ENCODE measurements at regions not wholly inside any gene's neighbourhood (a gene's known extent, or its start where the extent isn't known, plus 50 kb on each side); places are given as distances from the start of the nearest gene placed in this dataset.

DNA sequence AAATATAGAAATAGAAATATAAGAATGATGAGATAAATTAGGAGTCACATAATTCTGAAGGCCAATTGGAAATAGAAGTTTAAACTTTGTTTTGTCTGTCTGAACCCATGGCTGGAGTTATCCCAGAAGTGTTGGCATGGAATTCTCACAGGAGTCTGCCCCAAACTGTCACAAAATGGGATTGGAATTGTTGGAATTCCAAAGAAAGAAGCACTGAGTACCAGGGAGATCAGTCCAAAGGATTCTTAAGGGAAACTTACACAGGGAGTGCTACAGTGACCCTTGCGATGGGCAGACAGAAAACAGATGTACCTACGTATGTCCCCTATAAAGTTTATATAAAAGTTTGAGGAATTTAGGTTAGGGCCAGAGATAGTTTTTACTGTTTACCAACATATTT lies 1607.7 kb downstream of the ARAP2 start:
- no peak for TF ChIP-seq ZFX (IDR thresholded peaks at IDR 0.05; ENCODE audit: borderline replicate concordance)
- TF ChIP-seq, protein P1, sequence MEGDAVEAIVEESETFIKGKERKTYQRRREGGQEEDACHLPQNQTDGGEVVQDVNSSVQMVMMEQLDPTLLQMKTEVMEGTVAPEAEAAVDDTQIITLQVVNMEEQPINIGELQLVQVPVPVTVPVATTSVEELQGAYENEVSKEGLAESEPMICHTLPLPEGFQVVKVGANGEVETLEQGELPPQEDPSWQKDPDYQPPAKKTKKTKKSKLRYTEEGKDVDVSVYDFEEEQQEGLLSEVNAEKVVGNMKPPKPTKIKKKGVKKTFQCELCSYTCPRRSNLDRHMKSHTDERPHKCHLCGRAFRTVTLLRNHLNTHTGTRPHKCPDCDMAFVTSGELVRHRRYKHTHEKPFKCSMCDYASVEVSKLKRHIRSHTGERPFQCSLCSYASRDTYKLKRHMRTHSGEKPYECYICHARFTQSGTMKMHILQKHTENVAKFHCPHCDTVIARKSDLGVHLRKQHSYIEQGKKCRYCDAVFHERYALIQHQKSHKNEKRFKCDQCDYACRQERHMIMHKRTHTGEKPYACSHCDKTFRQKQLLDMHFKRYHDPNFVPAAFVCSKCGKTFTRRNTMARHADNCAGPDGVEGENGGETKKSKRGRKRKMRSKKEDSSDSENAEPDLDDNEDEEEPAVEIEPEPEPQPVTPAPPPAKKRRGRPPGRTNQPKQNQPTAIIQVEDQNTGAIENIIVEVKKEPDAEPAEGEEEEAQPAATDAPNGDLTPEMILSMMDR (IDR thresholded peaks at IDR 0.05) = no peak
- no peak overlapping the region for H3K27ac ChIP-seq

DNA sequence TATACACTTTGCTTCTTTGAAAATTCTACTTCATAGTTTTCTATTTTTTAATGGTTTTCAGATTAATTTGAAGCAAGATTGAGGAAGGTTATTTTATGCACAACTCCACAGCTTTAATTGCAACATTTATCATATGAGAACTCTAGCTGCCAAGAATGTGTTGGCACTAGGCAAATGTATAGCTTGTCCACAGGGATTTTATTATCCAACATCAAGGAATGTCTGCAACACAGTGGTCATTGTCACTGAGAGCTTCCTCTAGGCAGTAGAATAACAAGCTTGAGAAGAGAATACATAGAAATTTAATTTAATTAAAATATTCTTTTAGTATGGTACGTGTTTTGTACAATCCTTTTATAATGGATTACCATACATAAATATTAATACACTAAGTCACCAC lies 1600.8 kb downstream of the ARAP2 start:
- TF ChIP-seq, protein P1 (IDR thresholded peaks at IDR 0.05) = no peak
- no peak for TF ChIP-seq ZFX (IDR thresholded peaks at IDR 0.05; ENCODE audit: borderline replicate concordance)
- no peak overlapping the region for H3K27ac ChIP-seq

DNA sequence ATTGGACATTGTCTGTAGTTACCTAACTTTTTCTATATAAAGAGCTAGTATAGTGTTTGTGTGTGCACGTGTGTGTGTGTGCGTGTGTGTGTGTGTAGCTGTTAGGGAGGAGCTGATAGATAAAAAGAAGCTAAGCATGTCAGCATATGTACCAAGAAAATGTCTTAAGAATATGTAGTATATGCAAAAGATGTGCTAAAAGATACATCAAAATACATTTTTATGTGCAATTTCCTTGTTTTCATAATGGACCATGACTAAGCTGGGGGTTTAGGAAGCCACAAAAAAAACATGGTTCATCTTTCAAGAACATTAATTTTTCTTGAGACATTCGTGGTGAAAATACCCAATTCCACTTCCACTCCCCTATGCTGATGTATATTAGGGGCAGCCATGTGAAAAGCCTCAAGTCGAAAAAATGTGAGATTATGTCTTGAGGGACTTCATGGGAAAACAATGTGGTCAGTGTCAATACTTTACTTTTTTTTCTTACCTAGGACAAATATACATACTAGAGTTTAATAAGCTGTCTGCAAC lies 1599.7 kb downstream of the ARAP2 start:
- TF ChIP-seq, protein P1 (IDR thresholded peaks at IDR 0.05) = no peak
- TF ChIP-seq ZFX (IDR thresholded peaks at IDR 0.05; ENCODE audit: borderline replicate concordance) = no peak
- no peak overlapping the region for H3K27ac ChIP-seq

DNA sequence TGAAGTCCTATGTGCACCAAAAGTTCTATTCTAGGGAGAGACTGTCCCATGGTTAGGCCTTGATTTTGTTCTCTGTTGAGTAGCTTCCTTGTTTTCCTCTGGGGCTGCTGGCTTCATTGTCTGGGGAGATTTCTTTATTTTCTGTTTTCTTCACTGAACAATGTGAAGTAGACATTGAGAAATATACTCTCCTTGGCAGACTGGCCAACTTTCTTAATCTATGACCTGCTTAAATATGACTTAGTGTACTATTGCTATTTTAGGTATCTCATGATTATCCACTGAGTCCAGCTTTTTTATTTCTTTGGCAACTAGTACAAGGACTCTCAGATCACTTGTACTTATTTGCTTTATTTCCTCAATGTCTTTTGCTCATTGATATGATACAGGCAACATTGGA lies 1594.6 kb downstream of the ARAP2 start:
- H3K27ac ChIP-seq = no peak overlapping the region
- no peak for TF ChIP-seq ZFX (IDR thresholded peaks at IDR 0.05; ENCODE audit: borderline replicate concordance)
- TF ChIP-seq, protein P1 (IDR thresholded peaks at IDR 0.05) = no peak

DNA sequence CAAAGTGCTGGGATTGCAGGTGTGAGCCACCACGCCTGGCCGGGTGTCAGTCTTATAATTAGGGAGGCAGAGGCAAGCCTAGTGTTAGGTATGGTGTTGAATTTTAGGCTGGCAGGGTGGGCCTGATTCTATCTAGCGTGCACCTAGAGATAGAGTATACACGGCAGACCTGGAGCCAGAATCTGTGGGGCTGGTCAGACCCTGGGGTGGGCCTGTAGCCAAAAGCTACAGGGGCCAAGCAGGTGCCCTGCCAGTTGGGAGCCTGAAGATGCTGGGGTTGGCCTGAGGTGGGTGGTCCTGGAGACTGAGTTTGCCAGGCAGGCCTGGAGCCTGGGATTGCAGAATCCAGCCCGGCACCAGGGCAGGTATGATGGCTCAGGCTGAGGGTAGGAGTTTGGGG lies 1580.3 kb downstream of the ARAP2 start:
- H3K27ac ChIP-seq = no peak overlapping the region
- no peak for TF ChIP-seq ZFX (IDR thresholded peaks at IDR 0.05; ENCODE audit: borderline replicate concordance)
- TF ChIP-seq, protein P1 (IDR thresholded peaks at IDR 0.05) = no peak

DNA sequence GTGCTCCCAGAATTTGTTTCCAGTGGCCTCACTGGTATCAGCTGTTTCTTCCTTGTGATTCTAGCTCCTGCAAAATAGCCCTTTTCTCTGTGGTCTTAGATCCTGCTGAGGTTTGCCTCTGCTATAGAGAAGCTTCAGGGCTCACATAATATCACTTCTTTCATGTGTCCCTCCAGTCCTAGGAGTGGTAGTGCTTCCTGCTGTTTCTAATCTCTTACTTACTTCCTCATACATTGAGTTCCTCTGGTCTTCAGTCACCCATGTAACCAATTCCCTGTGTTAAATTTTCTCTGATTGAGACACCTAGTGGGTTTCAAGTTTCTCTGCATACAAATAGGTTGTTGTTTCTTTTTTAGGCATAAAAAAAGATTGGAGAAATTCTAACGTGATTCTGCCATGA lies 1567.9 kb downstream of the ARAP2 start:
- no peak overlapping the region for H3K27ac ChIP-seq
- TF ChIP-seq ZFX (IDR thresholded peaks at IDR 0.05; ENCODE audit: borderline replicate concordance) = no peak
- TF ChIP-seq, protein P1 (IDR thresholded peaks at IDR 0.05) = no peak

DNA sequence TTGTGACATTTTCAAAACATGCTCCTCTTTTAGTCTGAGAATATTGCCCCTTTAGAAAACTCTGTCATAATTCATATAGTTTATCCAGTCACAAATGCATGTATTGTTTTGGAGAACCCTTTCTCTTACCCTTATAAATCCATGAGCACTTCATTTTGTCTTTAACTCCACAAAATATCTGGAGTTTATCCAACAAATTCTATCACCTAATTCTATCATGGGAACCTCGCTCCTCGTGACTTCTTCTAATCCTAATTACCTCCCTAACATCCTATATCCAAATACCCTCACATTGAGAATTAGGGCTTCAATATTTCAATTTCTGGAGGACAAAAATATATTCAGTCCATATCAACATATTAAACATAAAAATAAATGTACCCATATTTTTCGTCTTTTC lies 1565.9 kb downstream of the ARAP2 start:
- no peak overlapping the region for H3K27ac ChIP-seq
- TF ChIP-seq ZFX (IDR thresholded peaks at IDR 0.05; ENCODE audit: borderline replicate concordance) = no peak
- TF ChIP-seq, protein P1 (IDR thresholded peaks at IDR 0.05) = no peak

Data from 22Rv1 (cell line).